Tibial artery (tissue), 4 donors: ENCODE measurements at regions not wholly inside any gene's neighbourhood (a gene's known extent, or its start where the extent isn't known, plus 50 kb on each side); places are given as distances from the start of the nearest gene placed in this dataset.

ENCODE experiments used
- DNase-seq, 2 donors: peaks; one replicate each; pipeline ENCODE4 v3.0.0-alpha.2; 2019
- H3K27ac ChIP-seq, 2 donors: fragments of 200-600 bp; sonication (generic) in 1 of 2; 1 replicate in 1 of 2; 2 replicates in 1 of 2; pipeline ENCODE4 v1.5.1; 2018 to 2019; ENCODE audit warnings: mild to moderate bottlenecking in 1 of 2
- H3K27me3 ChIP-seq, 2 donors: fragments of 200-600 bp; sonication (generic) in 1 of 2; one replicate each; pipeline versions ENCODE4 v1.5.1 to v1.6.0; 2016 to 2019
- H3K36me3 ChIP-seq, 3 donors: fragments of 200-600 bp; sonication (generic) in 2 of 3; one replicate each; pipeline ENCODE4 v1.5.1; 2016 to 2019; ENCODE audit warnings: mild to moderate bottlenecking in 2 of 3
- H3K4me1 ChIP-seq, 4 donors: fragments of 200-600 bp; sonication (generic) in 2 of 4; 1 replicate in 3 of 4; 2 replicates in 1 of 4; pipeline ENCODE4 v1.5.1; 2016 to 2019
- H3K4me3 ChIP-seq, 2 donors: fragments of 200-600 bp; sonication (generic) in 1 of 2; 1 replicate in 1 of 2; 2 replicates in 1 of 2; pipeline ENCODE4 v1.5.1; 2018 to 2019; ENCODE audit warnings: mild to moderate bottlenecking in 2 of 2
- H3K9me3 ChIP-seq, 3 donors: fragments of 200-600 bp; sonication (generic) in 1 of 3; one replicate each; pipeline ENCODE4 v1.5.1; 2016 to 2019
- CTCF ChIP-seq, 2 experiments: fragments of 200-600 bp in 1 of 2; fragments of 450-650 bp in 1 of 2; IDR thresholded peaks; one replicate each; pipeline ENCODE4 v1.5.1; 2017 to 2019; ENCODE audit warnings: antibody characterized with exemption in 2 of 2, mild to moderate bottlenecking in 1 of 2, moderate library complexity in 1 of 2
- intact Hi-C: fragments of 100-400 bp; cut with DNase I; formaldehyde crosslinking; loops from one replicate; pipeline ENCODE4 v1.15.0; 2023; ENCODE audit warnings: low total_unique reads

DNA sequence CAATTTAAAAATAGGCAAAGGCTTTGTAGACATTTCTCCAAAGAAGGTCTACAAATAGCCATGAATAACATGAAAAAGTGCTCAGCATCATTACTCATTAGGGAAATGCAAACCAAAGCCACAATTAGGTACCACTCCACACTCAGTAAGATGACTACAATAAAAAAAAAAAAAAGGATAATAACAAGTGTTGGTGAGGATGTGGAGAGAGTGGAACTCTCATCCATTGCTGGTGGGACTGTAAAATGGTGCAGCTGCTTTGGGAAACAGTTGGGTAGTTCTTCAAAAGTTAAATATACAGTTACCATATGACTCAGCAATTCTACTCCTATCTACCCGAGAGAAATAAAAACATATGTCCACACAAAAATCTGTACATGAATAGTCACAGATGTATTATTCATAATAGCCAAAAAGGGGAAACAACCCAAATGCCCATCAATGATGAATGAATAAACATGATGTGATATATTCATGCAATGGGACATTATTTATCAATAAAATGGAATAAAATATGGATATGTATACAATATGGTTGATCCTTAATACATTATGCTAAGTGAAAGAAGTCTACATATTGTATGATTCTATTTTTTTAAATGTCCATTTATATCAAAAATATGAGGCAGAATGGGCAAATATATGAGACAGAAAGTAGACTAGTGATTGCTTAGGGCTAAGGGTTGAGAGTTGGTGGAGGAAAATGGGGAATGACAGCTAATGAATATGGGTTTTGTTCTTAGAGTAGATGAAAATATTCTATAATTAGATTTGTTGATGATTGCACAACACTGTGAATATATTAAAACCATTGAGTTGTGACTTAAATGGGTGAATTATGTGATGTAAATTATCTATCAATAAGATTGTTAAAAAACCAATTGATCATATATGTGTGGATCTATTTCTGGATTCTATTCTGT, 66.1 kb upstream of the SMAD3 start:
- Histone ChIP-seq H3K27ac (no peak overlapping the region), H3K4me3 (no peak overlapping the region), H3K9me3 (no peaks in the 10 kb centered on the region), H3K27me3 (no peaks in the 10 kb centered on the region), H3K4me1 (peaks cover 0 to 10% (median 1%) of the 10 kb centered on the region in 4 donors), H3K36me3 (no peaks in the 10 kb centered on the region)
- intact Hi-C loops, result no loop called here
- no peak for DNase-seq
- TF ChIP-seq CTCF (IDR thresholded peaks at IDR 0.05), result no peak

DNA sequence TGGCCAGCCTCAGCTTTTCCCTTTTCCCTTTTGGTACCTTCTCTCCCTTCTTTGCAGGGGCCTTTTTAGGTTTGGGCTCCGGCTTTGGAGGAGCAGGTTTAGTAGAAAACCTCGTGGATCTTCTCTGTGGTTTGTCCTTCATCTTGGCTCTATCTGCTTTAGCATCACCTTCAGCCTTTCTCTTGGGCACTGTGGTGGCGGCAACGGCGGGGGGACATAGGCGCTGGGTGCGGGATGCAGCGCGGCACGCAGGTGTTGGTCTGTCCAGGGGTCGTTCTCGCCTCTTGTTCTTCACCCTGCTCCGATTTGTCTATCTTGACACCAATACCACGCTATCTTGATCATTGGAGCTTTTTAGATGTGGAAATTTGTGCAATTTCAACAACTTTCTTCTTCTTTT, 64.5 kb upstream of the SMAD3 start:
- DNase-seq, result no peak
- Histone ChIP-seq H3K36me3 (no peaks in the 10 kb centered on the region), H3K9me3 (no peaks in the 10 kb centered on the region), H3K27me3 (no peaks in the 10 kb centered on the region), H3K4me3 (no peak overlapping the region), H3K27ac (no peak overlapping the region), H3K4me1 (peaks cover 0 to 10% (median 1%) of the 10 kb centered on the region in 4 donors)
- intact Hi-C loops, result no loop called here
- no peak for TF ChIP-seq CTCF (IDR thresholded peaks at IDR 0.05)

DNA sequence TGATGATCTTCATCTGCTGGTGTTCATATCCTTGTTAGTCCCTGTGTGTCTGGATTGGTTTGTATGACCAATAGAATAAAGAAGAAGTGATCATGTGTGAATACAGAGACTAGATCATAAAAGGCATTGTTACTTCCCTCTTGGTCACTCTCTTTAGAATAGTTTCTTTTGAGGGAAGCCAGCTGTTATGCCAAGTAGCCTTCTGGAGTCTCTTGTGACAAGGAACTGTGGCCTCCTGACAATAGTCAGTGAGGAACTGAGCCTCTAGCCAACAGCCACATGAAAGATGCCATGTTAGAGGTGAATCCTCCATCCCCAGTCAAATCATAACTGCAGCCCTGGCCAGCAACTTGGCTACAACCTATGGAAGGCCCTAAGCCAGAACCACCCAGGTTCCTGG, 63.0 kb upstream of the SMAD3 start:
- TF ChIP-seq CTCF (IDR thresholded peaks at IDR 0.05), result no peak
- Histone ChIP-seq H3K27me3 (no peaks in the 10 kb centered on the region), H3K4me1 (peaks cover 0 to 4% (median 1%) of the 10 kb centered on the region in 4 donors), H3K36me3 (no peaks in the 10 kb centered on the region), H3K4me3 (no peak overlapping the region), H3K9me3 (no peaks in the 10 kb centered on the region), H3K27ac (no peak overlapping the region)
- no peak for DNase-seq
- intact Hi-C loops, result no loop called here

DNA sequence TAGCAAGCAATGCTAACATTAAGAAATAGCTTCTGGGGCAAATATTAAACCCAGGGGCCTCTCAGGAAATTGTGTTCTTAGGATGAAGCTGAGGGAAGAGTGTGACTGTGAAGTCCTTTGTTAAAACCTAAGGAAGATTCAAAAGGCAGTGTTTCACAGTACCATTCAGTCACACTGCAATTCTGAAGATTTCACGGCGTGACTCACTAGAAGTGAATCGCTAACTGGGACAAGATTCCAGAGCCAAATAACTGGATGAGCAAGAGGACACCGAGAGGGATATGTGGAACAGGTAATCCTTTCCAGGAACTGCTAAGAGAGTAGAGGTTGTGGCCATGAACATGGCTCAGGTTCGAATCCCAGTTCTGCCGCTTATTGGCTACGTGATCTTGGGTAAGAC, 61.8 kb upstream of the SMAD3 start:
- Histone ChIP-seq H3K4me3 (no peak overlapping the region), H3K27me3 (no peaks in the 10 kb centered on the region), H3K27ac (no peak overlapping the region), H3K9me3 (no peaks in the 10 kb centered on the region), H3K4me1 (no peaks in the 10 kb centered on the region), H3K36me3 (no peaks in the 10 kb centered on the region)
- intact Hi-C loops, result no loop called here
- no peak for DNase-seq
- TF ChIP-seq CTCF (IDR thresholded peaks at IDR 0.05), result no peak

GRCh38 chr15:67004142-67004541, 61.3 kb upstream of the SMAD3 start:
- intact Hi-C loops, result no loop called here
- H3K27me3 ChIP-seq, result no peaks in the 10 kb centered on the region

More at GRCh38 chr15:67004142-67004541, 61.3 kb upstream of the SMAD3 start:
- no peak for TF ChIP-seq CTCF (IDR thresholded peaks at IDR 0.05)
- Histone ChIP-seq H3K4me1 (no peaks in the 10 kb centered on the region), H3K27ac (no peak overlapping the region), H3K9me3 (no peaks in the 10 kb centered on the region), H3K4me3 (no peak overlapping the region), H3K36me3 (no peaks in the 10 kb centered on the region)
- no peak for DNase-seq
